GM12878 (cell line): ENCODE measurements at regions not wholly inside any gene's neighbourhood (a gene's known extent, or its start where the extent isn't known, plus 50 kb on each side); places are given as distances from the start of the nearest gene placed in this dataset.

Source experiments
- ATAC-seq: fragments of 200-7000 bp; cut with Tn5 transposase; 3 replicates; pipeline ENCODE4 v1.9.1; 2020; ENCODE audit warnings: mild to moderate bottlenecking, moderate library complexity
- BruUV-seq: library from RNA; stranded (reverse); fragments of 400-500 nt; replicated peaks from 2 replicates; lab custom pipeline; 2021; lab: Mats Ljungman, UMichigan
- CTCF ChIA-PET: fragments of 300-600 bp; sonication (Branson Sonifier 250); formaldehyde crosslinking; extraction: SDS; loops from one replicate; lab custom pipeline; 2021; ENCODE audit warnings: inconsistent platforms; lab: Yijun Ruan, JAX
- POLR2A ChIA-PET: fragments of 350-600 bp; formaldehyde crosslinking; extraction: SDS; loops from one replicate; lab custom pipeline; 2021; ENCODE audit warnings: inconsistent platforms; lab: Charles Lee
- RAD21 ChIA-PET: fragments of 300-600 bp; sonication (Branson Sonifier 250); formaldehyde crosslinking; loops from one replicate; lab custom pipeline; 2023; ENCODE audit warnings: antibody characterized with exemption; ENCODE audit not compliant: unreplicated experiment; lab: Charles Lee
- SMC1A ChIA-PET: fragments of 300-600 bp; sonication (Branson Sonifier 250); formaldehyde crosslinking; loops from one replicate; lab custom pipeline; 2023; ENCODE audit not compliant: unreplicated experiment, uncharacterized antibody; lab: Charles Lee
- DNase-seq: peaks from one replicate; pipeline ENCODE4 v3.0.0-alpha.2; 2011; ENCODE audit warnings: low read depth, low spot score
- FAIRE-seq: peaks from 3 replicates; lab custom pipeline; 2011; peaks lifted over from hg19 to GRCh38; lab: Jason Lieb, UNC
- H2AFZ ChIP-seq: 2 replicates; pipeline ENCODE4 v1.6.0; 2011; ENCODE audit warnings: low read depth, low read length, control low read depth; ENCODE audit not compliant: control insufficient read depth
- H3K27ac ChIP-seq: 2 replicates; pipeline ENCODE4 v1.5.1; 2011; ENCODE audit warnings: control low read depth; ENCODE audit not compliant: control insufficient read depth, insufficient read depth
- H3K27me3 ChIP-seq, 2 experiments: replicated peaks in 1 of 2; 2 replicates each; pipeline versions ENCODE4 v1.6.0 to v1.6.1; 2011; ENCODE audit warnings: low read length in 1 of 2; ENCODE audit not compliant: control insufficient read depth in 2 of 2, insufficient read depth in 2 of 2
- H3K36me3 ChIP-seq, 2 experiments: 2 replicates each; pipeline ENCODE4 v1.5.1; 2011; ENCODE audit warnings: low read length in 1 of 2; ENCODE audit not compliant: control insufficient read depth in 2 of 2, insufficient read depth in 2 of 2
- H3K4me1 ChIP-seq: 2 replicates; pipeline ENCODE4 v1.6.1; 2011; ENCODE audit warnings: mild to moderate bottlenecking, low read length, moderate library complexity, mixed read lengths; ENCODE audit not compliant: control insufficient read depth, insufficient read depth
- H3K4me2 ChIP-seq: 2 replicates; pipeline ENCODE4 v1.6.0; 2011; ENCODE audit warnings: control low read depth; ENCODE audit not compliant: control insufficient read depth, insufficient read depth
- H3K4me3 ChIP-seq: fragments of 200-600 bp; sonication (generic); 2 replicates; pipeline ENCODE4 v1.5.1; 2016
- H3K79me2 ChIP-seq: 2 replicates; pipeline ENCODE4 v1.6.0; 2011; ENCODE audit warnings: low read length; ENCODE audit not compliant: control insufficient read depth, insufficient read depth
- H3K9ac ChIP-seq: 2 replicates; pipeline ENCODE4 v1.8.0; 2011; ENCODE audit warnings: low read length, control low read depth, mixed read lengths; ENCODE audit not compliant: control insufficient read depth, insufficient read depth
- H3K9me3 ChIP-seq: replicated peaks from 3 replicates; pipeline ENCODE4 v1.5.1; 2011; ENCODE audit warnings: mild to moderate bottlenecking, low read length; ENCODE audit not compliant: control insufficient read depth, insufficient read depth
- H4K20me1 ChIP-seq: 2 replicates; pipeline ENCODE4 v1.6.0; 2011; ENCODE audit not compliant: control insufficient read depth, insufficient read depth
- ASH2L ChIP-seq: fragments of 300-600, 200-600 bp; sonication (generic); IDR thresholded peaks from 2 replicates; pipeline ENCODE4 v1.6.1; 2017; ENCODE audit warnings: low read depth, mild to moderate bottlenecking, borderline replicate concordance
- CHD4 ChIP-seq: fragments of 200-600 bp; sonication (generic); IDR thresholded peaks from 2 replicates; pipeline ENCODE4 v1.6.1; 2016; ENCODE audit warnings: mild to moderate bottlenecking
- DPF2 ChIP-seq: fragments of 450-650 bp; IDR thresholded peaks from 2 replicates; pipeline ENCODE4 v1.6.1; 2017; ENCODE audit warnings: mild to moderate bottlenecking
- MXI1 ChIP-seq: fragments of 150-350 bp; IDR thresholded peaks from 2 replicates; pipeline ENCODE4 v1.6.1; 2011; ENCODE audit warnings: low read depth, mild to moderate bottlenecking, inconsistent platforms, low read length, improper control_type of control experiment
- SMAD1 ChIP-seq: fragments of 450-650 bp; IDR thresholded peaks from 2 replicates; pipeline ENCODE4 v1.6.1; 2018; ENCODE audit warnings: mild to moderate bottlenecking, low read depth; ENCODE audit not compliant: partially characterized antibody
- ZNF24 ChIP-seq: fragments of 450-650 bp; IDR thresholded peaks from 2 replicates; pipeline ENCODE4 v1.6.1; 2017; ENCODE audit warnings: antibody characterized with exemption, mild to moderate bottlenecking
- ZNF592 ChIP-seq: fragments of 450-650 bp; IDR thresholded peaks from 2 replicates; pipeline ENCODE4 v1.6.1; 2017; ENCODE audit warnings: mild to moderate bottlenecking, moderate library complexity
- WGBS: methylation state at CpG from one replicate; pipeline ENCODE4 v1.1.6; 2016; ENCODE audit warnings: low lambda C conversion rate; ENCODE audit not compliant: insufficient replicate concordance, insufficient coverage; ENCODE audit errors: missing lambda C conversion rate; 5-methylcytosine and 5-hydroxymethylcytosine counted together
- in situ Hi-C: fragments of 300-500 bp; cut with MboI; formaldehyde crosslinking; loops from 9 replicates; pipeline ENCODE4 v1.14.3; 2018; ENCODE audit warnings: mixed read lengths
- intact Hi-C: fragments of 100-400 bp; cut with micrococcal nuclease; formaldehyde crosslinking; loops from one replicate; pipeline ENCODE4 v1.14.2; 2022; ENCODE audit not compliant: unreplicated experiment

GRCh38 chr22:49571326-49571725 lies 256.3 kb downstream of the BRD1 start:
- Histone ChIP-seq H3K4me3 (no peak overlapping the region), H3K27ac (no peak overlapping the region), H3K9ac (no peak overlapping the region), H3K79me2 (no peaks in the 10 kb centered on the region), H4K20me1 (no peaks in the 10 kb centered on the region), H3K4me2 (no peak overlapping the region), H3K4me1 (no peaks in the 10 kb centered on the region), H3K36me3 (no peaks in the 10 kb centered on the region; a peak in 1 of 4 replicates), H2AFZ (no peak overlapping the region), H3K9me3 (no peaks in the 10 kb centered on the region; the same call in 2 of the 3 replicates), H3K27me3 (no peaks in the 10 kb centered on the region)
- ChIA-PET SMC1A (no interaction called here), RAD21 (no interaction called here), CTCF (no interaction called here), POLR2A (no interaction called here)
- intact Hi-C loops (no loop called here), in situ Hi-C loops (no loop called here)
- ATAC-seq (no peak), DNase-seq (no peak), FAIRE-seq (no peak)
- no TSS peak for BruUV-seq
- WGBS = 73% methylated on average over 14 of the region's 14 CpGs
- TF ChIP-seq DPF2 (no peak), ZNF24 (no peak), MXI1 (no peak), ASH2L (no peak), CHD4 (no peak), ZNF592 (no peak), SMAD1 (no peak)
